ENCODE measurements at regions not wholly inside any gene's neighbourhood (a gene's known extent, or its start where the extent isn't known, plus 50 kb on each side); places are given as distances from the start of the nearest gene placed in this dataset.

GRCh38 chr3:158958873-158959272 is 157.0 kb downstream of the MFSD1 start:
- no peak for TF ChIP-seq CTCF (IDR thresholded peaks at IDR 0.05)
- no peak for TF ChIP-seq POLR2A (IDR thresholded peaks at IDR 0.05)
- no peak for TF ChIP-seq EP300 (IDR thresholded peaks at IDR 0.05)
- TF ChIP-seq POLR2AphosphoS5 (IDR thresholded peaks at IDR 0.05), result no peak

Data from gastroesophageal sphincter (tissue), 3 donors.